NCI-H1694 (cell line): ENCODE measurements at regions not wholly inside any gene's neighbourhood (a gene's known extent, or its start where the extent isn't known, plus 50 kb on each side); places are given as distances from the start of the nearest gene placed in this dataset.

Source experiments
- DNase-seq: peaks from one replicate; lab custom pipeline; 2025; lab: John Stamatoyannopoulos, UW

GRCh38 chr15:93719921-93720351 is 511.4 kb upstream of the MCTP2 start:
- DNase-seq, result no peak

DNA sequence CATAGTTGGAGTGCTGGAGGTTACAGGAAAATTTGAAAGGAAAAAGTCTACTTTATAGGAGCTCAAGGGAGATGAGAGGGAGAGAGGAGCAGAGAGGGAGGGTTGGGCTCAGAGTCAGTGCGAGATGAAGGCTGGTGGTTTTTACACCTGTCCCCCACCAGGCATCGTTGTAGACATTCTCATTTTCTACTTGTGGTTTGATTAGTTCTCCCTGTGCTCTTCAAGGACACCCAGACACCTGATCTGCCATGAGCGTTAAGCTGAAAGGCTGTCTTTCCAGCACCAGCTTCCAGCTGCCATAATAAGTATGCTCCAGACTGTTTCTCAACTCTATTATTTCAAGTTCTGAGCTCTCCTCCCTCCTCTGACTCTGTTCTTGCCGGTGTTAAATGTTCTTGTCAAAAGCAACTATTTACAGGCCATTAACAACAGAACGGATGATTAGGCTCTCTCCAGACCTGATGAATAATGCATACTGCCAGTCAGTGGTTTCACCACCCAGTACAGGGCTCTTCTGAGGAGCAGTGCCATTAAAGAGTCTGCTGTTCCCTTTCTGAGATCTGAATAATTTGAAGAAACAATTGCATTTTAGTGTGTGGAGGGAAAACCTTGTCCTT is 514.6 kb upstream of the MCTP2 start:
- no peak for DNase-seq

DNA sequence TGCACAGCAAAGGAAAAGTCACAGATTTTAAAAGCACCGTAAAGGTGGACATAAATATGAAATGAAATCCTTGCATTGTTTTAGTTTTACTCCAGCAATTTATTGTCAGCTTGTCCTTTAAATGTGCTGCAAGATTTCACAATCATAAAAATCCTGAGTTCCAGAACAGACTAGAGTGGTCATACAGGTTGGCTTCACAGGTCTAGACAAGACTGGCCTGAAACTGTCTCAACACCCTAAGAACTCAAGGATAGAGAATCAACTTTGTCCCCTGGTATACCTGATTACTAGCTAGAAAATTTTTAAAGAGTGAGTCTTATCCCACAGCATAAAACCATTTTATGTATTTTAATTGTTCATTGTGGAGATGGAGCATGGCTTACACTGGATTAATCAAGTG is 521.7 kb upstream of the MCTP2 start:
- DNase-seq, result no peak

GRCh38 chr15:93708724-93709445 is 522.5 kb upstream of the MCTP2 start:
- DNase-seq, result no peak

- DNase-seq, result no peak
Measured at GRCh38 chr15:93707751-93708150, 523.6 kb upstream of the MCTP2 start.

DNA sequence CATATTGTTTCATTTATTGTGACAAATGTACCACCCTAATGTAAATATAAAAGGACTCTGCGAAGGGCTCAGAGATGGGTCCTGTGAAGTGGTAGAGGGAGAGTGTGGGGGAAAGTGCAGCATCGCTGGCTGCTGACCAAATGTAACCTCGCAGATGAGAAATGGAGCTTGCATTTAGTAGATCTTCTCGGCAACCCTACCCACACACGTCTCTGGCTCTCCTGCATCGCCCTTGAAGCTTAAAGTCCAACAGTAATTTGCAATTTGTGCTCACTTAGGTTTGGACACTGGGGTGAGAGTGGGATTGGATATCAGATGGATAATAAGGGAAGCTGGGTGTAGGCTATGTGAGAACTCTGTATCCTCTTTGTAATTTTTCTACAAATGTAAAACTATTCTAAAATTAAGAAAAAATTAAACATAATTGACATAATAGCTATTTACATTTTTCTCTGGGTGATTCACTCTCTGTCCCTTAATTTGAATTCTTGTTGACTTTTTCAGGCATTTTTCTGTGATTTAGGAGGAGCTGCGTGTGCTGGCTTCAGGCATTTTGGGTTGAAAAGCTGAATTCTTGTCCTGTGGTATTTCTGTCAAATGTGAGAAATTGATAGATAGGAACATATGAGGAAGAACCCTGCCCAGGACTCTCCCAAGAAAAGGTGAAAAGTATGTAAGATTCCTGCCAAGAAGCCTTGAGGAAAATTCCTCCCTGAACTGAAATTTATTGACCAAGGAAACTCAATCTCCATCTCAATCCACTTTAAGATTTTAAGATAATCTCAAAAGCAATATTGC is 524.7 kb upstream of the MCTP2 start:
- no peak for DNase-seq

DNA sequence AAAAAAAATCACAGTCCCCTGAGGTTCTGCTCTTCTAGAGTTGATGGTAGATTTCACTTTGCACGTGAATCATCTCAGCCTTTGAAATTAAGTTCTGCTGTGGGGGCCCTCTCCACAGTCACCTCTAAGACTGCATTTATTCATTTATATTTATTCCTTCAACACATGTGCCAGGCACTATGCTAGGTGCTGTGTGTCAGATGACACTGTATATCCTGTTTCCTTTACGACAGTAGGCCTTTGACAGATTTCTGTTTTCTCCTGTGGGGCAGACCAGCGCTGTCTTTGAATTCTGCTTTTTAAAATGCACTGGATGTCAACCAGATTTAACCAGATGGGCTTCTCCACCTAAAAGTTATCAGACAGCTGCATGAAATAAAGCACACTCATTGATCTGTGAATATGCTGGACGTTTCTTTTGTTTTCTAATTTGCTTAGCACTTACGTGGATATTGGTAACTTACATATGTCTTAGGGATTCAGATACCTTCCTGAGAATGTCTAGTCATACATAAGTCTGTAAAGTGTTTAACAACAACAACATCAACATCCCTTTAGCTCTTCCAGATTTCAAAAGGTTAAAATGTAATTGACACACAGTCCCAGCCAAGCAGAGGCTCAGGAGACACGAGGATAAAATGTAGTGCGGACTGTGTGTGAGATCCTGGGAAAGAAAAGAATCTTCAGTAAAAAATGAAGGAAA is 525.5 kb upstream of the MCTP2 start:
- no peak for DNase-seq

DNA sequence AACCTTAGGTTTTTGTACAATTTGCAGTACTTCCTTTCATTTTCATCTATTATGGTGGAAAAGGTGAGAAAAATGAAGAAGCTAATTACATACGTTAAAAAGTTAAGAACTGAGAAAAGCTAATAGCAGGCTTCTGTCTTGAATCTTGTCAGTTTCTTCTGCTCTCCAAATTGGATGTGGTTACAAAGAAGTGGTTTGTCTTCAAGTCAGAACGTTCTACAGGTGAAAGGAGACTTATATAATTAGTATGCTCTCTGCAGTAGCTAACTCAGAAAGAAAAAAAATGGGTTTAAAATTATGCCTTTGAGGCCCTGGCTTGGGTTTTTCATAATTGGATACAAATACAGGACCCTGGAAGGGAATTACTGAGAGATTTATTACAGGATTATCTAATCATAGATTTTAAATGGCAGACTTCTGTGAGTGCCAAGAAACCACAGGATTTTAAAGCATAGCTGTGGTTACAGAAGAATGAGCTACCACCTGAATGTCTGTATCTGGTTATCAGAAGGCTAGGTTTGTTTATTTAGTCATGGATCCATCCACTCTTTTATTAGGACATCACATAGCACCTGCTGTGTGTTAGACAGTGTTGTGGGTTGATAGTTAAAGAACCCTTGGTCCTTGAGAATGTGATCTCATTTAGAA is 528.1 kb upstream of the MCTP2 start:
- DNase-seq, result no peak

DNA sequence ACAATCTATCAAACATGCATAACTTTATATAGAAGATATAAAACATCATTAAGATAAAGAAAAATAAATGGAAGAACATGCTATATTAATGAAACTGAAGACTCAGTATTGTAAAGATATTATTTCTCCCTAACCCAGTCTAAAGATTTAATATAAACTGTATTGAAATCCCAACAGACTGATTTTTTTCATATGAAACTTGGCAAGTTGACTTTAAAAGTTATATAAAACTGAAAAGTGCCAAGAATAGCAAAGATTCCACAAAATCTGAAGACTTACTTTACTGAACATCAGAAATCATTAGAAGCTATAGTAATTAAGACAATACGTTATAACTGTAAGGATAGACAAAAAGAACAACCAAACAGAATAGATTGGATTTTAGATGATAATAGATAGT is 531.3 kb upstream of the MCTP2 start:
- DNase-seq, result no peak

DNA sequence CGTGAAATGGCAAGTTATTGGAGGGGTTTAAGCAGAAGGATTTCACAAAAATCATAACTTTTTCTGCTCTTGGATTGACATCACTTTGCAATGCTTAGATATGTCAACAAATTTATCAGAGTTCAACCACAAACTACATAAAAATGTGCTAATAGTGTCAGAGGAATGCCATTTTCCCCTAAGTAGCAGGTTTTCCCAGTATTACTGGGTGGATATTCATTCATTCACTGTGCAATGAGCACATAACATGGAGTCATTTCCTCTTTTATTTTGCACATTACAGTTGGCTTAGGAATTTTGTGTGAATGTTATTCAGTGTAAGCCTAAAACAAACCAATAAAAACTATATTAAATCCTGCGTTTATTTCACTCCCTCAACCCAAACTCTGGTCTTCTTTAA is 537.3 kb upstream of the MCTP2 start:
- no peak for DNase-seq

- no peak for DNase-seq
Measured at GRCh38 chr15:93683651-93684050, 547.7 kb upstream of the MCTP2 start.

DNA sequence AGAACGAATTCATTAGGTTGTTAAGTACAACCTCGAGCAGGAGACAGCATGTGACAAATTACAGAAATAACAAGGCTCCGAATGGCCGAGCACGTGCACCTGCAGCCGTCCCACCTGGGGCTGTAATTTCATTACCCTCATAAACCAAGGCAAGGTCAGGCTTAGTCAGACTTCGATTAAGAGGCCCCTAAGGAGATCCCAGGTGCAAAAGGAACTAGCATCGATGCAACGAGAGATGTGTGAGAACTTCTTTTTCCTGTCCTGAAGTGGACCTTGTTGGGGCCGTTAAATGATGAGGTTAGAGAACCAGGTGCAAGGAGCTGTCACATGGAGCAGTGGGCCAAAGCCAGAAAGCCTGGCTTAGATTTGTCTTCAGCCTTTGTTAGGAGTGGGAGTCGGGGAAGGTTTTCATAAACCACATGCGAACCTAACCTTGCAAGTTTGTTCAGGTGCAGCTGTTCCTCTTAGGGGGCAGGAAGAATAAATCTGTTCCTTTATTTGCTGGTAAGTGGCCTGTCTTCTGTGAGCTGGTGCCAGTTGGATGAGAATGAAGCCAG is 559.9 kb upstream of the MCTP2 start:
- DNase-seq, result no peak

DNA sequence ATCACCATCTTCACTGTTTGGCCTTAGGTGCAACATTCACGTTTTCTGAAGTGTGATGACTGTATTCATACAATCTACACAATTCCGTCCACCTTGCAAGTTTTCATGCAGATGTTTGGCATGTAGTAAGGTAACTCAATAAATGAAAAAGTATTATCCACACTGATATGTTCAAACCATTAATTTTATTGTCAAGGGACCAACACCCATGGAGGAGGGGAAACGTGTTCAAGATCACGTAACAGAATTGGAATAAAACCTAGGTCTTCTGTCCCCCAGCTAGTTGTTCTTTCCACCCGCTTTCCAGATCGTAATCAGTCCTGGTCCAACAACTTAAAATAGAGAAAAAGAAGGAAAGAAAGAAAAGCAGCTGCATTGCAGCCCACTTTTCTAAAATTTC is 560.4 kb upstream of the MCTP2 start:
- no peak for DNase-seq

DNA sequence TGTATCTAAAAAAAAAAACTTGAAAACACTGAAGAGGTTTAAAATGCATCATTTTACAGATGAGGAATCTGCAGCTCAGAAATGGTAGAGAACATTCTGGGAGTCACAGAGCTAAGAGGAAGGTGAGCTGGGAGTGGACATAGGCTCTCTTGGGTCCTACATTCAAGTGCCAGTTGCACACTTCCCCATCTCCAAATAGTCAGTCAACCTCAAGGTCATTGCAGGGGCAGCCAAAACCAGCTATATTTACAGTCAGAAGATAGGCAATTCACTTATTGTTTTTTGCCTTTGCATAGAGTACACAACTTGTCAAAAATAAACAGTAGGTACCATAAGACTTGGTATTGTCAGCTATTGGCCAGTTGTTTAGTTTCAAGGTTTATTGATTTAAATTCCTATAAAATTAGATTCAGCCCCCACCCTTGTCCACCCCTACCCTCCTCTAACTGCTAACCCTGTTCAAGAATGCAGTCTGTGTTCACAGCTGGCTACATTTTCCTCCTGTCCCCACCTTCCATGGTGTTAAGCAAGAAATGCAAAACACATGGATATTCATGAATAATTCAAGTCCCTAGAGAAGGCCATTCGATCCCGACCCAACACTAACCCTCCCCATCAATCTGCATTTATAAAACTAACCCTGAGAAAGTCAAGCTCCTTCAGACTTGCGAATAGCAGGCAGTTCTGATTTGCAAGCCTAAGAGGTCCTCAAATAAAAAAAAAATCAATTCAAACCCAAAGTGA is 567.0 kb upstream of the MCTP2 start:
- no peak for DNase-seq

GRCh38 chr15:93662162-93662885 is 569.0 kb upstream of the MCTP2 start:
- DNase-seq, result no peak

GRCh38 chr15:93658026-93658816 is 569.2 kb upstream of the RGMA start:
- no peak for DNase-seq

GRCh38 chr15:93656041-93656440 is 567.0 kb upstream of the RGMA start:
- DNase-seq, result no peak

- no peak for DNase-seq
Measured at GRCh38 chr15:93649691-93650235, 560.8 kb upstream of the RGMA start.

DNA sequence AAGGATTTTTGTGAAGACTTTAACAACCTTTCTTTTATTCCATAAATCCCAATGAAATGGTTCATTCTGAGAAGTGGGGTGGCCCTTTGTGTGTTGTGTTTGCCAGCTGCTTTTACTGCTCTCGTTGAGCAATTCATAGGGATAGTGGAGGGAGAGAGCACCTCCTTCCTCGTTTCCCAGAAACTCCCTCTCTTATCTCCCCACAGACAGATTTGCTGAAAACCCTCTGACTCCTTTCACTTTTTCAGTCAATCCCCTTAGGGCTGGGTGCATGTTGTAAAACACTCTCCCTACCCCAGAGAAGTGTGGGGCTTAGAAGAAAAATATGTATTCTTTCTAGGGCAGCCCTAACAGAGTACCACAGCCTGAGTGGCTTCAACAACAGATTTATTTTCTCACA is 557.2 kb upstream of the RGMA start:
- no peak for DNase-seq
